GM23338 (cell line): ENCODE measurements at regions not wholly inside any gene's neighbourhood (a gene's known extent, or its start where the extent isn't known, plus 50 kb on each side); places are given as distances from the start of the nearest gene placed in this dataset.

Experiments
- ATAC-seq: fragments of 200-7000 bp; cut with Tn5 transposase; 3 replicates; pipeline ENCODE4 v1.9.1; 2020
- DNase-seq: peaks from one replicate; pipeline ENCODE4 v3.0.0-alpha.2; 2015; ENCODE audit warnings: low spot score
- H2AFZ ChIP-seq: fragments of 200-600 bp; sonication (generic); 2 replicates; pipeline ENCODE4 v1.8.0; 2016; ENCODE audit warnings: antibody characterized with exemption, mild to moderate bottlenecking, moderate library complexity
- H3F3A ChIP-seq: fragments of 200-600 bp; sonication (generic); replicated peaks from 2 replicates; pipeline ENCODE4 v1.8.0; 2017; ENCODE audit warnings: antibody characterized with exemption, mixed run types, low read depth
- H3K27ac ChIP-seq: fragments of 200-600 bp; sonication (generic); 2 replicates; pipeline ENCODE4 v1.6.1; 2016; ENCODE audit warnings: low read depth
- H3K27me3 ChIP-seq: fragments of 200-600 bp; sonication (generic); 2 replicates; pipeline ENCODE4 v1.8.0; 2016; ENCODE audit warnings: mild to moderate bottlenecking, mixed run types, moderate library complexity; ENCODE audit not compliant: insufficient read depth
- H3K36me3 ChIP-seq: fragments of 200-600 bp; sonication (generic); 2 replicates; pipeline ENCODE4 v1.8.0; 2016; ENCODE audit warnings: mild to moderate bottlenecking; ENCODE audit not compliant: insufficient read depth
- H3K4me1 ChIP-seq: fragments of 200-600 bp; sonication (generic); 2 replicates; pipeline ENCODE4 v1.8.0; 2016; ENCODE audit warnings: mild to moderate bottlenecking, moderate library complexity; ENCODE audit not compliant: insufficient read depth
- H3K4me2 ChIP-seq: fragments of 200-600 bp; sonication (generic); 2 replicates; pipeline ENCODE4 v1.7.1; 2017; ENCODE audit warnings: mixed run types
- H3K4me3 ChIP-seq: fragments of 200-600 bp; sonication (generic); 2 replicates; pipeline ENCODE4 v1.6.1; 2016; ENCODE audit warnings: mixed run types
- H3K79me2 ChIP-seq: fragments of 200-600 bp; sonication (generic); replicated peaks from 2 replicates; pipeline ENCODE4 v1.8.0; 2017; ENCODE audit warnings: mild to moderate bottlenecking; ENCODE audit not compliant: insufficient read depth
- H3K9me2 ChIP-seq: fragments of 200-600 bp; sonication (generic); 2 replicates; pipeline ENCODE4 v1.8.0; 2017; ENCODE audit not compliant: insufficient read depth
- H4K20me1 ChIP-seq: fragments of 200-600 bp; sonication (generic); replicated peaks from 2 replicates; pipeline ENCODE4 v1.8.0; 2017; ENCODE audit warnings: mild to moderate bottlenecking; ENCODE audit not compliant: insufficient read depth
- H3K27ac Mint-ChIP-seq: 2 replicates; pipeline ENCODE4 v1.8.0; 2020; ENCODE audit warnings: inconsistent platforms, mild to moderate bottlenecking, moderate library complexity, mixed read lengths
- H3K27me3 Mint-ChIP-seq: 3 replicates; pipeline ENCODE4 v1.8.0; 2022; ENCODE audit warnings: low read depth, mild to moderate bottlenecking, moderate library complexity, mixed read lengths, inconsistent platforms; ENCODE audit not compliant: insufficient read depth, poor library complexity
- H3K36me3 Mint-ChIP-seq: 3 replicates; pipeline ENCODE4 v1.8.0; 2021; ENCODE audit warnings: low read depth, mild to moderate bottlenecking, inconsistent platforms, moderate library complexity, mixed read lengths
- H3K4me1 Mint-ChIP-seq: 3 replicates; pipeline ENCODE4 v1.8.0; 2020; ENCODE audit warnings: mild to moderate bottlenecking, inconsistent platforms, mixed read lengths
- H3K4me3 Mint-ChIP-seq: 3 replicates; pipeline ENCODE4 v1.8.0; 2021; ENCODE audit warnings: moderate library complexity, mild to moderate bottlenecking, inconsistent platforms, mixed read lengths
- H3K9me3 Mint-ChIP-seq: 3 replicates; pipeline ENCODE4 v1.8.0; 2020; ENCODE audit warnings: moderate library complexity, mild to moderate bottlenecking, inconsistent platforms, mixed read lengths
- CREB1 ChIP-seq: fragments of 250-450 bp; sonication (Bioruptor Pico); IDR thresholded peaks from 2 replicates; pipeline ENCODE4 v1.5.0; 2020; ENCODE audit warnings: low read depth, mild to moderate bottlenecking, moderate library complexity
- CTCF ChIP-seq, 2 experiments: fragments of 200-600 bp in 1 of 2; sonication (generic) in 1 of 2; conservative IDR thresholded peaks; 2 replicates each; pipeline versions ENCODE4 v1.5.1 to v1.6.1; 2016 to 2017; ENCODE audit warnings: antibody characterized with exemption in 2 of 2, low read depth in 2 of 2, mild to moderate bottlenecking in 2 of 2, moderate library complexity in 1 of 2
- EZH2 ChIP-seq: fragments of 200-600 bp; sonication (generic); IDR thresholded peaks from one replicate; pipeline ENCODE4 v1.8.0; 2017; ENCODE audit warnings: antibody characterized with exemption, mild to moderate bottlenecking, low read depth; ENCODE audit not compliant: unreplicated experiment
- EZH2phosphoT487 ChIP-seq: fragments of 200-600 bp; sonication (generic); IDR thresholded peaks from one replicate; pipeline ENCODE4 v1.8.1; 2018; ENCODE audit warnings: antibody characterized with exemption; ENCODE audit not compliant: unreplicated experiment
- JUNB ChIP-seq: IDR thresholded peaks from one replicate; pipeline ENCODE4 v1.6.1; 2016; ENCODE audit warnings: antibody characterized with exemption; ENCODE audit not compliant: unreplicated experiment
- REST ChIP-seq: IDR thresholded peaks from one replicate; pipeline ENCODE4 v1.6.1; 2018; ENCODE audit warnings: antibody characterized with exemption; ENCODE audit not compliant: unreplicated experiment
- STAT1 ChIP-seq: IDR thresholded peaks from one replicate; pipeline ENCODE4 v1.6.1; 2016; ENCODE audit warnings: antibody characterized with exemption; ENCODE audit not compliant: unreplicated experiment
- ZNF331 ChIP-seq: fragments of 250-450 bp; sonication (Bioruptor Pico); IDR thresholded peaks from 2 replicates; pipeline ENCODE4 v1.5.0; 2020; ENCODE audit warnings: low read depth, mild to moderate bottlenecking, moderate library complexity

- no peak for TF ChIP-seq REST
- TF ChIP-seq EZH2phosphoT487 = no peak
- no peak for TF ChIP-seq CTCF (conservative IDR thresholded peaks at IDR 0.05; ENCODE audit: low read depth in 2 of 2)
- no peak for TF ChIP-seq ZNF331 (CRISPR knock-in tag)
Measured at GRCh38 chr14:38363217-38363616, 107.3 kb upstream of the CLEC14A start (continued).

GRCh38 chr14:38357557-38357956, 101.7 kb upstream of the CLEC14A start:
- no peak overlapping the region for H3K27ac Mint-ChIP-seq
- H3K27me3 ChIP-seq = no peaks in the 10 kb centered on the region
- no peaks in the 10 kb centered on the region for H4K20me1 ChIP-seq
- no peak overlapping the region for H3K4me3 Mint-ChIP-seq
- H3K9me2 ChIP-seq = peaks cover 10% of the 10 kb centered on the region; the same call in 1 of the 2 replicates
- H3K4me1 Mint-ChIP-seq = no peaks in the 10 kb centered on the region
- H3K4me2 ChIP-seq = no peak overlapping the region
- H3K9me3 Mint-ChIP-seq = peaks cover 21% of the 10 kb centered on the region
- no peak overlapping the region for H3K27ac ChIP-seq
- ATAC-seq (no peak), DNase-seq (no peak)
- H3K36me3 Mint-ChIP-seq = peaks cover 14% of the 10 kb centered on the region; the same call in 2 of the 3 replicates
- H3K79me2 ChIP-seq = no peaks in the 10 kb centered on the region
- H3K4me1 ChIP-seq = no peaks in the 10 kb centered on the region
- peaks cover 4% of the 10 kb centered on the region for H3K27me3 Mint-ChIP-seq
- no peaks in the 10 kb centered on the region for H3K36me3 ChIP-seq
- no peaks in the 10 kb centered on the region for H3F3A ChIP-seq
- H2AFZ ChIP-seq = no peak overlapping the region
- H3K4me3 ChIP-seq = no peak overlapping the region
- no peak for TF ChIP-seq REST
- no peak for TF ChIP-seq EZH2phosphoT487
- no peak for TF ChIP-seq EZH2
- TF ChIP-seq JUNB = no peak
- TF ChIP-seq CTCF (conservative IDR thresholded peaks at IDR 0.05; ENCODE audit: low read depth in 2 of 2) = no peak
- TF ChIP-seq CREB1 (CRISPR knock-in tag) = no peak
- TF ChIP-seq STAT1 = no peak
